Chondrocyte (in vitro differentiated cells): ENCODE measurements at regions not wholly inside any gene's neighbourhood (a gene's known extent, or its start where the extent isn't known, plus 50 kb on each side); places are given as distances from the start of the nearest gene placed in this dataset.

Source experiments
- DNase-seq: peaks from one replicate; pipeline ENCODE4 v3.0.0; 2021; ENCODE audit warnings: mixed read lengths, low spot score
- H3K27ac Mint-ChIP-seq: one replicate; pipeline ENCODE4 v1.8.0; 2021; ENCODE audit warnings: mild to moderate bottlenecking, moderate library complexity, mixed read lengths; ENCODE audit not compliant: unreplicated experiment
- H3K27me3 Mint-ChIP-seq: 2 replicates; pipeline ENCODE4 v1.8.0; 2021; ENCODE audit warnings: low read depth, mixed read lengths
- H3K36me3 Mint-ChIP-seq: 2 replicates; pipeline ENCODE4 v1.8.0; 2021; ENCODE audit warnings: low read depth, mixed read lengths
- H3K4me1 Mint-ChIP-seq: 2 replicates; pipeline ENCODE4 v1.8.0; 2021; ENCODE audit warnings: low read depth, mild to moderate bottlenecking, mixed read lengths
- H3K4me3 Mint-ChIP-seq: one replicate; pipeline ENCODE4 v1.8.0; 2021; ENCODE audit warnings: mild to moderate bottlenecking, moderate library complexity, mixed read lengths; ENCODE audit not compliant: unreplicated experiment
- H3K9me3 Mint-ChIP-seq: 2 replicates; pipeline ENCODE4 v1.8.0; 2021; ENCODE audit warnings: low read depth, mixed read lengths
- TF ChIP-seq, protein P1 (sequence below): fragments of 200-600 bp; sonication (generic); IDR thresholded peaks from 2 replicates; pipeline ENCODE4 v1.5.0; 2021; ENCODE audit warnings: antibody characterized with exemption, mild to moderate bottlenecking, moderate library complexity

DNA sequence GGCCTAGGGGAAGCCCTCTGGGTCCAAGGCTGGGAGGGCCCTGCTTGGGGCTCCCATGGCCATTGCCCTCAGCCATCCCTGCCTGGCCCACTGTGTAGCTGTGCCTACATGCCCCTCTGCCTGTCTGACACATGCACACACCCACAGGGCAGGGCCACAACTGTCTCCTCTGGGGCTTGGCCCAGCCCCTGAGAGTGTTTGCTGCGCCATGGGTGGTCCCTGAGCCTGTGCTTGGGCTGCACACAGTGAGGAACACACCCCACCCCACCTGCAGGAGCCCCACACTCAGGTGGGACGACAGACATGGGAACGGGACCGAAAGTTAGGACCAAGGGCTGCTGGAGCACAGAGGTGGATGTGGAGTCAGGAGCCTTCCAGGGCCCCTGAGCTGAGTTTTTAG lies 489.5 kb downstream of the TBC1D22A start:
- H3K9me3 Mint-ChIP-seq = peaks cover 7% of the 10 kb centered on the region
- H3K27ac Mint-ChIP-seq = no peak overlapping the region
- no peak for DNase-seq

DNA sequence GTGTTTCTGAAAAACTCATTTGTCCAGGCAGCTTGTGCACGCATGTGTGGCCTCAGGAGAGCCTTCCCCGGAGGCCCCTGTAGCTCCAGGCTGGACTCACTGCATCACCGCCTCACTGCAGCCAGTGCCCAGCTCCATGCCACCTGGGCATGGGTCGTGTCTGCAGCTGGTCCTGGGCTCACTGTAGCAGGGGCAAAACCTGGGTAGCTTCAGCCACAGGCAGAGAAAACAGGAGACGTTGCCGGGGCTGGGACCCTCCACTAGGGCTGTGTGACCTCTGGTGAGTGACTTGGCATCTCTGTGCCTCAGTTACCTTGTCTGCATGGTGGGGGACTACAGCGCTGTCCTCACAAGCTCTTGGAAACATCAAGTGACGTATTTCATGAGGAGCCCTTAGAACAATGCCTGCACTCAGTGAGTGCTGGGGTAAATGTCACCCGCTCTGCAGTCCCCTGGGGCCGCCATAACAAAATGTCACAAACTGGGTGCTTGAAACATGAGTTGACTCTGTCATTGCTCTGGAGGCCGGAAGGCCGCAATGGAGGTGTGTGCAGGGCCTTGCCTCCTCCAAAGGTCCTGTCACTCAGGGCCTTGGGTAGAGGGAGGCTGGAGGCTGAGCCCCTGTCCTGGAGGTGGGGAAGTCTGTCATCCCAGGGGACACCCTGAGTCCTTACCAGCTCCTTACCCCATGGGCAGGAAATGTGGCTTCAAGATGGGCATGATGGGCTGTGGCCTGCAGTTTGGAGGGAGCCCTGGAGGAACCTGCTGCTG lies 488.7 kb downstream of the TBC1D22A start:
- no peak overlapping the region for H3K27ac Mint-ChIP-seq
- TF ChIP-seq, protein P1, sequence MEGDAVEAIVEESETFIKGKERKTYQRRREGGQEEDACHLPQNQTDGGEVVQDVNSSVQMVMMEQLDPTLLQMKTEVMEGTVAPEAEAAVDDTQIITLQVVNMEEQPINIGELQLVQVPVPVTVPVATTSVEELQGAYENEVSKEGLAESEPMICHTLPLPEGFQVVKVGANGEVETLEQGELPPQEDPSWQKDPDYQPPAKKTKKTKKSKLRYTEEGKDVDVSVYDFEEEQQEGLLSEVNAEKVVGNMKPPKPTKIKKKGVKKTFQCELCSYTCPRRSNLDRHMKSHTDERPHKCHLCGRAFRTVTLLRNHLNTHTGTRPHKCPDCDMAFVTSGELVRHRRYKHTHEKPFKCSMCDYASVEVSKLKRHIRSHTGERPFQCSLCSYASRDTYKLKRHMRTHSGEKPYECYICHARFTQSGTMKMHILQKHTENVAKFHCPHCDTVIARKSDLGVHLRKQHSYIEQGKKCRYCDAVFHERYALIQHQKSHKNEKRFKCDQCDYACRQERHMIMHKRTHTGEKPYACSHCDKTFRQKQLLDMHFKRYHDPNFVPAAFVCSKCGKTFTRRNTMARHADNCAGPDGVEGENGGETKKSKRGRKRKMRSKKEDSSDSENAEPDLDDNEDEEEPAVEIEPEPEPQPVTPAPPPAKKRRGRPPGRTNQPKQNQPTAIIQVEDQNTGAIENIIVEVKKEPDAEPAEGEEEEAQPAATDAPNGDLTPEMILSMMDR = no peak
- H3K4me1 Mint-ChIP-seq = no peaks in the 10 kb centered on the region
- peaks cover 30% of the 10 kb centered on the region for H3K27me3 Mint-ChIP-seq
- H3K9me3 Mint-ChIP-seq = peaks cover 7% of the 10 kb centered on the region
- no peaks in the 10 kb centered on the region for H3K36me3 Mint-ChIP-seq
- no peak for DNase-seq
- H3K4me3 Mint-ChIP-seq = no peak overlapping the region

More for the DNA sequence above, 489.5 kb downstream of the TBC1D22A start:
- TF ChIP-seq, protein P1 = no peak
- H3K36me3 Mint-ChIP-seq = no peaks in the 10 kb centered on the region
- no peaks in the 10 kb centered on the region for H3K4me1 Mint-ChIP-seq
- H3K27me3 Mint-ChIP-seq = peaks cover 27% of the 10 kb centered on the region
- no peak overlapping the region for H3K4me3 Mint-ChIP-seq

DNA sequence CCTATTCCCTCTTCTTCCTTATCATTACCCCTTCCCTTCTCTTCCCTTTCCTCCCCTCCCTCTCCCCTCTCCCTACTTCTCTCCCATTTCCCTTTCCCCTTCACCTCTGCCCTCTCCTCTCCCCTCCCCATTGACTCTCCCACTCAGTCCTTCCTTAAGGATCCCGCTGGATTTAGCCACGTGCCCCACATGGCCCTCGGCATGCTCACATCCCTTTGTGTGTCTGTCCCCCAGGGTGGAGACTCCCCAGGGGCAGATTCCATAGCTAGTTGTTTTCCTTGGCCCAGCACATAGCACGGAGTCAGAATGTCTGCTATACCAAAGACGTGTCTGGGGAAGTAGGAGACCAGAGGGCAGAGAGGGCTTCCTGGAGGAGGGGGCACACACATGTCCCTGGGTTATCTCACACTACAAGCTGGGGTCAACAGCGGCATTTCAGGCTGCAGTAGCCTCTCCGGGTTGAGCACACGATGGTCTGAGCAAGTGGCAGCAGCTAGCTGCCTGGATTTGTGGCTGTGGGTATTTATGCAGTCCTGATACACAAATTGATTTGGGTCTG lies 487.0 kb downstream of the TBC1D22A start:
- H3K9me3 Mint-ChIP-seq = peaks cover 7% of the 10 kb centered on the region
- DNase-seq = no peak
- H3K27me3 Mint-ChIP-seq = peaks cover 35% of the 10 kb centered on the region
- TF ChIP-seq, protein P1 = no peak
- no peak overlapping the region for H3K27ac Mint-ChIP-seq
- H3K4me3 Mint-ChIP-seq = no peak overlapping the region
- no peaks in the 10 kb centered on the region for H3K4me1 Mint-ChIP-seq
- no peaks in the 10 kb centered on the region for H3K36me3 Mint-ChIP-seq

DNA sequence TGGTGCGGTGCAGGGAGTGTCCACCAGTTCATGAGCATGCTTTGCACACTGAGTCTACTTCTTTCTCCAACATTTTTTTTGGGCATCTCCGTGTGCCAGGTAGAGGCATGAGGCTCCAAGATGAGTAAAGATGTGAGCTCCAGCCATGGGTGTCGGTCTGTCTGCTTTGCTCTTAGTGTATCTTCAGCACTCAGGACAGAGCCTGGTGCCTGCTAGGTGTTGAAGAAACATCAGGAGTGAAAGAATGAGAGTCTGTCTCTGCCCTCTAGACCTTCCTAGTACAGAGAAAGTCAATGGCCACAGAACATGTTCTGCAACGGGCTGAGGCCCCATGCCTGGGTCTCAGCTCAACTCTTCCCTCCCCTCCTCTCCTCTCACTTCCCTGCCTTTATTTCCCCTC lies 486.5 kb downstream of the TBC1D22A start:
- Mint-ChIP-seq H3K4me1 (no peaks in the 10 kb centered on the region), H3K9me3 (peaks cover 9% of the 10 kb centered on the region), H3K27ac (no peak overlapping the region), H3K4me3 (no peak overlapping the region), H3K36me3 (no peaks in the 10 kb centered on the region), H3K27me3 (peaks cover 35% of the 10 kb centered on the region)
- no peak for DNase-seq
- TF ChIP-seq, protein P1 = no peak

DNA sequence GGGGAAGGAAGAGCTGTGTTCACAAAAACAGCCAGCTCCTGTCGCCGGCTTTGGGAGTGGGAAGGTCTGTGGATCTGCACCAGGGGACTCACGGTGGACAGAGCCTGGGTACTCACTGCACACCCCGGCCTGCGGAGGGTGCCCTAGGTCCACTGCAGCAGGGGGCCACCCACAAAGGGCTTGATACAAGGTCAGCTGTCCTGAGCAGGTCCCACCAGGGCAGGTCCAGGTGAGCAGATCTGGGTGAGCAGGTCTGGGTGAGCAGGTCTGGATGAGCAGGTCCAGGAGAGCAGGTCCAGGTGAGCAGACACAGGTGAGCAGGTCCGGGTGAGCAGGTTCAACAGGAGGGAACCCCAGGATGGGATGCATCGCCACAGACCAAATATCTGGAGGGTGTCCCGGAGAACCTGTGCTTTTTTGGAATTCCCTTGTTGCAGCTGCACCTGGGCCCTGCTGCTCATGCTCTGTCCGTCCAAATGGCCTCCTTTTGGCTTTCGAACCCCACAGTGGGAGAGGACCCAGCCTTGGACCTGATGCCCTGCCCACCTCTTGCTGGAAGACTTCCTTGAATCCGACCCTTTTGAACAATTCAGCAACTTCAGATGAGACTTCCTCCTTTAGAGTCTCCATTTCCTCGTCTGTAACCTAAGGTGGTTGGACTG lies 485.3 kb downstream of the TBC1D22A start:
- Mint-ChIP-seq H3K4me1 (no peaks in the 10 kb centered on the region), H3K4me3 (no peak overlapping the region), H3K27ac (no peak overlapping the region), H3K9me3 (peaks cover 2% of the 10 kb centered on the region), H3K27me3 (peaks cover 35% of the 10 kb centered on the region), H3K36me3 (no peaks in the 10 kb centered on the region)
- DNase-seq = no peak
- TF ChIP-seq, protein P1 = no peak
